Trophoblast cell (in vitro differentiated cells and primary cell): ENCODE measurements at regions not wholly inside any gene's neighbourhood (a gene's known extent, or its start where the extent isn't known, plus 50 kb on each side); places are given as distances from the start of the nearest gene placed in this dataset.

ENCODE experiments used
- DNase-seq, 2 donors: peaks; one replicate each; pipeline ENCODE4 v3.0.0-alpha.2; 2016
- H2AFZ ChIP-seq: 2 replicates; pipeline ENCODE4 v1.6.1; 2013; ENCODE audit warnings: low read length, moderate library complexity, mild to moderate bottlenecking; ENCODE audit not compliant: insufficient read depth, poor library complexity
- H2AK5ac ChIP-seq: 2 replicates; pipeline ENCODE4 v1.6.1; 2013; ENCODE audit warnings: mild to moderate bottlenecking, low read length
- H2BK120ac ChIP-seq: 2 replicates; pipeline ENCODE4 v1.6.1; 2013; ENCODE audit warnings: low read length, mild to moderate bottlenecking, moderate library complexity; ENCODE audit not compliant: insufficient read depth, poor library complexity
- H2BK12ac ChIP-seq: 2 replicates; pipeline ENCODE4 v1.6.1; 2013; ENCODE audit warnings: mild to moderate bottlenecking, low read length, moderate library complexity
- H2BK5ac ChIP-seq: 2 replicates; pipeline ENCODE4 v1.6.1; 2013; ENCODE audit warnings: low read length, low read depth, moderate library complexity, mild to moderate bottlenecking; ENCODE audit not compliant: poor library complexity
- H3K14ac ChIP-seq: 2 replicates; pipeline ENCODE4 v1.6.1; 2013; ENCODE audit warnings: mild to moderate bottlenecking, low read length
- H3K18ac ChIP-seq: 2 replicates; pipeline ENCODE4 v1.6.1; 2013; ENCODE audit warnings: mild to moderate bottlenecking, low read length
- H3K23ac ChIP-seq: 2 replicates; pipeline ENCODE4 v1.6.1; 2013; ENCODE audit warnings: low read length
- H3K27ac ChIP-seq: 2 replicates; pipeline ENCODE4 v1.5.1; 2013; ENCODE audit warnings: low read depth, mild to moderate bottlenecking, inconsistent platforms, low read length, moderate library complexity
- H3K27me3 ChIP-seq: 2 replicates; pipeline ENCODE4 v1.6.1; 2013; ENCODE audit warnings: inconsistent platforms, mild to moderate bottlenecking, low read length, moderate library complexity; ENCODE audit not compliant: insufficient read depth
- H3K36me3 ChIP-seq, 2 experiments: 1 replicate in 1 of 2; 2 replicates in 1 of 2; pipeline ENCODE4 v1.6.1; 2013; ENCODE audit warnings: low read length in 2 of 2, mild to moderate bottlenecking in 2 of 2, moderate library complexity in 1 of 2; ENCODE audit not compliant: insufficient read depth in 2 of 2, control insufficient read depth in 1 of 2
- H3K4ac ChIP-seq: 2 replicates; pipeline ENCODE4 v1.6.1; 2013; ENCODE audit warnings: low read depth, mild to moderate bottlenecking, low read length, moderate library complexity
- H3K4me1 ChIP-seq, 2 experiments: 1 replicate in 1 of 2; 2 replicates in 1 of 2; pipeline ENCODE4 v1.6.1; 2013; ENCODE audit warnings: low read length in 2 of 2, mild to moderate bottlenecking in 2 of 2, moderate library complexity in 1 of 2; ENCODE audit not compliant: insufficient read depth in 2 of 2, control insufficient read depth in 1 of 2
- H3K4me2 ChIP-seq: 2 replicates; pipeline ENCODE4 v1.6.1; 2013; ENCODE audit warnings: inconsistent platforms, mild to moderate bottlenecking, low read length, moderate library complexity
- H3K4me3 ChIP-seq: 2 replicates; pipeline ENCODE4 v1.5.1; 2013; ENCODE audit warnings: mild to moderate bottlenecking, low read depth, low read length, inconsistent platforms
- H3K79me1 ChIP-seq: one replicate; pipeline ENCODE4 v1.6.1; 2013; ENCODE audit warnings: low read length
- H3K79me2 ChIP-seq: 2 replicates; pipeline ENCODE4 v1.6.1; 2013; ENCODE audit warnings: low read length, mild to moderate bottlenecking; ENCODE audit not compliant: control insufficient read depth, insufficient read depth, poor library complexity
- H3K9ac ChIP-seq: 2 replicates; pipeline ENCODE4 v1.6.1; 2013; ENCODE audit warnings: mild to moderate bottlenecking, low read length
- H3K9me3 ChIP-seq: 2 replicates; pipeline ENCODE4 v1.6.1; 2013; ENCODE audit warnings: low read depth, mild to moderate bottlenecking, control low read depth, inconsistent platforms, low read length; ENCODE audit not compliant: insufficient read depth
- H4K12ac ChIP-seq: 2 replicates; pipeline ENCODE4 v1.6.1; 2013; ENCODE audit warnings: low read depth, mild to moderate bottlenecking, low read length, moderate library complexity
- H4K8ac ChIP-seq: 2 replicates; pipeline ENCODE4 v1.6.1; 2013; ENCODE audit warnings: low read depth, mild to moderate bottlenecking, low read length, moderate library complexity
- H4K91ac ChIP-seq: one replicate; pipeline ENCODE4 v1.6.1; 2013; ENCODE audit warnings: low read depth, mild to moderate bottlenecking, low read length, moderate library complexity
- WGBS: extraction: QIAGEN DNeasy Blood & Tissue Kit; methylation state at CpG from one replicate; pipeline ENCODE4 v1.1.7; 2013; ENCODE audit warnings: missing lambda C conversion rate; ENCODE audit not compliant: insufficient read length, insufficient coverage; ENCODE audit errors: extremely low coverage; 5-methylcytosine and 5-hydroxymethylcytosine counted together

DNA sequence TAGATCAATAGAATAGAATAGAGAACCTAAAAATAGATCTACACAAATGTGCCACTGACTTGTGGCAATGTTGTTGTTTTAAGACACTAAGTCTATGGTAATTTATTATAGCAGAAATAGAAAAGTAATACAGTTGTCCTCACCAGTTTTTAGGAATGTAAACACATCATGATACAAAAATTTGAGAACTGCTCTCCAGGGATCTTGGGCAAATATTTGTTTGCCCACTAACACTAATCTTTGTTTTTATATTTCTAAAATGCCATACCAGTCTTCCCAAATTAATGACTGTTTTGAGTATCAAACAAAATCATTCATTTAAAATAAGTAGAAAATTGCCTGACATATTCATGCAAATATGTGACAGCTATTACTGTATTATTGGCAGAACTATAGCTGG lies 297.6 kb downstream of the BRINP1 start:
- H3K18ac ChIP-seq = no peak overlapping the region
- H2BK12ac ChIP-seq = no peak overlapping the region
- H3K14ac ChIP-seq = no peak overlapping the region
- no peaks in the 10 kb centered on the region for H3K4me1 ChIP-seq
- no peak overlapping the region for H3K23ac ChIP-seq
- no peak overlapping the region for H4K12ac ChIP-seq
- H3K4me2 ChIP-seq = no peak overlapping the region
- H2AK5ac ChIP-seq = no peak overlapping the region
- H3K36me3 ChIP-seq = no peaks in the 10 kb centered on the region
- H2BK120ac ChIP-seq = no peak overlapping the region
- H3K9me3 ChIP-seq = no peaks in the 10 kb centered on the region
- no peak for DNase-seq
- no peak overlapping the region for H3K9ac ChIP-seq
- no peak overlapping the region for H2AFZ ChIP-seq
- H2BK5ac ChIP-seq = no peak overlapping the region
- H3K27ac ChIP-seq = no peak overlapping the region
- no peaks in the 10 kb centered on the region for H3K79me1 ChIP-seq
- H4K8ac ChIP-seq = no peak overlapping the region
- H3K4me3 ChIP-seq = no peak overlapping the region
- H3K4ac ChIP-seq = no peak overlapping the region
- H3K79me2 ChIP-seq = no peaks in the 10 kb centered on the region
- no peak overlapping the region for H4K91ac ChIP-seq
- H3K27me3 ChIP-seq = no peaks in the 10 kb centered on the region

- no peak overlapping the region for H3K27ac ChIP-seq
Measured at GRCh38 chr9:119074017-119074416, 295.2 kb downstream of the BRINP1 start.

GRCh38 chr9:119078015-119078414 lies 291.2 kb downstream of the BRINP1 start:
- Histone ChIP-seq H4K12ac (no peak overlapping the region), H2BK5ac (no peak overlapping the region), H2BK12ac (no peak overlapping the region), H3K4me2 (no peak overlapping the region), H3K9me3 (no peaks in the 10 kb centered on the region), H2BK120ac (no peak overlapping the region), H3K4ac (no peak overlapping the region), H4K8ac (no peak overlapping the region), H3K27ac (no peak overlapping the region), H2AK5ac (no peak overlapping the region), H3K4me3 (no peak overlapping the region), H3K36me3 (no peaks in the 10 kb centered on the region), H3K14ac (no peak overlapping the region), H3K18ac (no peak overlapping the region), H3K23ac (no peak overlapping the region), H3K79me2 (no peaks in the 10 kb centered on the region), H3K27me3 (no peaks in the 10 kb centered on the region), H2AFZ (no peak overlapping the region), H3K9ac (no peak overlapping the region), H3K4me1 (no peaks in the 10 kb centered on the region), H3K79me1 (no peaks in the 10 kb centered on the region), H4K91ac (no peak overlapping the region)
- no peak for DNase-seq
- WGBS = no CpG with 5 or more reads among the region's 1 CpG

More at GRCh38 chr9:119074017-119074416, 295.2 kb downstream of the BRINP1 start:
- Histone ChIP-seq H4K8ac (no peak overlapping the region), H4K91ac (no peak overlapping the region), H3K18ac (no peak overlapping the region), H2AK5ac (no peak overlapping the region), H3K4me2 (no peak overlapping the region), H3K4me3 (no peak overlapping the region), H3K27me3 (no peaks in the 10 kb centered on the region), H3K79me2 (no peaks in the 10 kb centered on the region), H4K12ac (no peak overlapping the region), H3K23ac (no peak overlapping the region), H3K36me3 (no peaks in the 10 kb centered on the region), H2BK12ac (no peak overlapping the region), H3K9ac (no peak overlapping the region), H2BK120ac (no peak overlapping the region), H3K14ac (no peak overlapping the region), H2BK5ac (no peak overlapping the region), H3K4me1 (no peaks in the 10 kb centered on the region), H3K79me1 (no peaks in the 10 kb centered on the region), H3K9me3 (no peaks in the 10 kb centered on the region), H3K4ac (no peak overlapping the region), H2AFZ (no peak overlapping the region)
- no peak for DNase-seq
- no CpG with 5 or more reads among the region's 4 CpGs for WGBS

GRCh38 chr9:119083673-119084072 lies 285.6 kb downstream of the BRINP1 start:
- Histone ChIP-seq H4K91ac (no peak overlapping the region), H3K36me3 (no peaks in the 10 kb centered on the region), H3K4me2 (no peak overlapping the region), H3K9ac (no peak overlapping the region), H3K4me3 (no peak overlapping the region), H2BK5ac (no peak overlapping the region), H3K27ac (no peak overlapping the region), H3K79me2 (no peaks in the 10 kb centered on the region), H2AK5ac (no peak overlapping the region), H2BK120ac (no peak overlapping the region), H3K14ac (no peak overlapping the region), H3K4ac (no peak overlapping the region), H4K8ac (no peak overlapping the region), H3K4me1 (no peaks in the 10 kb centered on the region), H3K27me3 (no peaks in the 10 kb centered on the region), H3K23ac (no peak overlapping the region), H3K79me1 (no peaks in the 10 kb centered on the region), H4K12ac (no peak overlapping the region), H2AFZ (no peak overlapping the region), H2BK12ac (no peak overlapping the region), H3K18ac (no peak overlapping the region), H3K9me3 (no peaks in the 10 kb centered on the region)
- no peak for DNase-seq
- no CpG with 5 or more reads among the region's 3 CpGs for WGBS
